Endothelial cell of umbilical vein (primary cell): ENCODE measurements at regions not wholly inside any gene's neighbourhood (a gene's known extent, or its start where the extent isn't known, plus 50 kb on each side); places are given as distances from the start of the nearest gene placed in this dataset.

ENCODE experiments used
- CTCF ChIP-seq, 2 donors: IDR thresholded peaks; 1 replicate in 1 of 2; 2 replicates in 1 of 2; pipeline ENCODE4 v1.5.1; 2011; ENCODE audit warnings: low read length in 2 of 2, mild to moderate bottlenecking in 2 of 2, moderate library complexity in 2 of 2, control low read depth in 1 of 2, inconsistent platforms in 1 of 2, low read depth in 1 of 2; ENCODE audit not compliant: insufficient read depth in 1 of 2; ENCODE audit errors: extremely low read depth in 1 of 2
- POLR2A ChIP-seq: IDR thresholded peaks from 2 replicates; pipeline ENCODE4 v1.6.1; 2012; ENCODE audit warnings: low read depth, mild to moderate bottlenecking, control low read depth, low read length
- POLR2AphosphoS5 ChIP-seq: IDR thresholded peaks from 2 replicates; pipeline ENCODE4 v1.6.1; 2012; ENCODE audit warnings: low read depth, mild to moderate bottlenecking, control low read depth, low read length, moderate library complexity; ENCODE audit not compliant: insufficient read depth

- TF ChIP-seq POLR2A (no peak), CTCF (IDR thresholded peaks at IDR 0.05; ENCODE audit: extremely low read depth in 1 of 2, insufficient read depth in 1 of 2, low read depth in 1 of 2, low read length in 2 of 2) (no peak), POLR2AphosphoS5 (no peak)
Measured at GRCh38 chr14:65993996-65994395, 492.2 kb upstream of the CCDC196 start.
